Amygdala (tissue), 56 donors: ENCODE measurements at regions not wholly inside any gene's neighbourhood (a gene's known extent, or its start where the extent isn't known, plus 50 kb on each side); places are given as distances from the start of the nearest gene placed in this dataset.
"Not testable (repeated sequence)": the region's sequence is repeated elsewhere in the genome, so short reads cannot be mapped to it uniquely, and the experiment has no call there.

Experiments
- DNase-seq, 56 donors: peaks; one replicate each; lab custom pipeline; 2025; lab: John Stamatoyannopoulos, UW

- no peak for DNase-seq
These were observed 119.6 kb upstream of the BRWD3 start for GRCh38 chrX:80929251-80929650.

- no peak for DNase-seq
These were observed 108.2 kb upstream of the BRWD3 start for GRCh38 chrX:80917919-80918318.

GRCh38 chrX:80912351-80912750 lies 102.7 kb upstream of the BRWD3 start:
- DNase-seq = not testable (repeated sequence)

- no peak for DNase-seq
These were observed 70.2 kb upstream of the BRWD3 start for GRCh38 chrX:80879916-80880315.

DNA sequence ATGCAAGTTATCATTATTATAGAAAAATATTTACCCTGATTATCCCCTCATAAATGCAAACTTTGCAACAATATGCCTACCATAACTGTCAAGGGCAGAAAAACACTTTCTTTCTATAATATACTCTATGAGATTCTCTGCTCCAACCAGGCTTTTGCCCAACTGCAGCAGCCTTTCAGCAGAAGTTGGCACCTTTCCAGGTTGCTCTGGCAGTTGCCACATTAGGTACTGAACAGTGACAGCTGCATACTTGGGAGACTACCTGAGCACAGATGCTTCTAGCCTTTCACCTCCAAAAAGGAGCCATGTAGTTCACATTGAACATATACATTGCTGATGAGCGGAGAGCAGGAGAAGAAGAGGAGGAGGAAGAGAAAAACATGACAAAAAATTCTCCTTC lies 69.5 kb upstream of the BRWD3 start:
- DNase-seq = peak in 9 of 56 donors; percentile 0 to 3 (median 0)

DNA sequence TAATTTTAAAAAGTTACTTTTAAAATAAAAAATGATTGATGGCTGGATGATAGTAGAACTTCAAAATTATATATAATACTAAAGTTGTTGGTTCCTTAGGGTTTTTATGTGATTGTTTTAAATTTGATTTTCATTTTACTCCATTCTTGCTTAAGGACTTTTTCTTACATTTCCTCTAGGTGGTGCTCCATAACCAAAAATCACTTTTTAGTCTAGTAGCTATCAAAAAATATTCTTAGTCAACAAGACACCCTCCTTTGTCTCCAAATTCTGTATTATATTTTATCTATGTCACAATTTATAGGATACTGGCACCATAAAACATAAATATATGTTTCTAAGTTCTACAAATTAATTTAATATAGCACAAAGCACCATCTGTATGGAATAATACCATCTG lies 67.2 kb upstream of the BRWD3 start:
- no peak for DNase-seq
